ENCODE measurements at regions not wholly inside any gene's neighbourhood (a gene's known extent, or its start where the extent isn't known, plus 50 kb on each side); places are given as distances from the start of the nearest gene placed in this dataset.
A peak's percentile ranks its signal among the peaks of the same experiment; 100 is the strongest.

DNA sequence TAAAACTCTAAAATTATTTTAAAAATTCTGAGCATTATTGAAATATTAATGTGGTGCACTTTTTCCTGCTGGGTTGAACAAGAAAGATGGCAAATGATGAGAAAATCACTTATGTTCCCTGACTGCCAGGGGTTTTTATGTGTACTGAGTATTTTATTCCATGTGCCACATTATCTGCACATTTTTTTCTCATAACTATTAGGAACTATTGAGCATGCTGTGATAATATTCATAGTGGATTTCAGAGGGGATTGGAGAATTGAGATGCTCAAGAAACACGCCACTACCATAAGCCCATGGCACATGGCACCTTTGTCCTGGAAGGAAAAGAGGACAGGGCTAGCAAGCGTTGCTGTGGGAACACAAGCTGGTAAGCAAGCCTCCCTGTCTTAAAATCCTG lies 478.5 kb upstream of the GYPC start:
- no peak overlapping the region for H3K27ac Mint-ChIP-seq (ENCODE audit: unreplicated experiment)
- H3K36me3 Mint-ChIP-seq (ENCODE audit: low read depth): no peaks in the 10 kb centered on the region
- DNase-seq (ENCODE audit: low read depth, low spot score): no peak
- TF ChIP-seq, protein P1, sequence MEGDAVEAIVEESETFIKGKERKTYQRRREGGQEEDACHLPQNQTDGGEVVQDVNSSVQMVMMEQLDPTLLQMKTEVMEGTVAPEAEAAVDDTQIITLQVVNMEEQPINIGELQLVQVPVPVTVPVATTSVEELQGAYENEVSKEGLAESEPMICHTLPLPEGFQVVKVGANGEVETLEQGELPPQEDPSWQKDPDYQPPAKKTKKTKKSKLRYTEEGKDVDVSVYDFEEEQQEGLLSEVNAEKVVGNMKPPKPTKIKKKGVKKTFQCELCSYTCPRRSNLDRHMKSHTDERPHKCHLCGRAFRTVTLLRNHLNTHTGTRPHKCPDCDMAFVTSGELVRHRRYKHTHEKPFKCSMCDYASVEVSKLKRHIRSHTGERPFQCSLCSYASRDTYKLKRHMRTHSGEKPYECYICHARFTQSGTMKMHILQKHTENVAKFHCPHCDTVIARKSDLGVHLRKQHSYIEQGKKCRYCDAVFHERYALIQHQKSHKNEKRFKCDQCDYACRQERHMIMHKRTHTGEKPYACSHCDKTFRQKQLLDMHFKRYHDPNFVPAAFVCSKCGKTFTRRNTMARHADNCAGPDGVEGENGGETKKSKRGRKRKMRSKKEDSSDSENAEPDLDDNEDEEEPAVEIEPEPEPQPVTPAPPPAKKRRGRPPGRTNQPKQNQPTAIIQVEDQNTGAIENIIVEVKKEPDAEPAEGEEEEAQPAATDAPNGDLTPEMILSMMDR (conservative IDR thresholded peaks at IDR 0.05): no peak
- no peaks in the 10 kb centered on the region for H3K4me1 Mint-ChIP-seq
- no peaks in the 10 kb centered on the region for H3K9me3 Mint-ChIP-seq
- H3K4me3 Mint-ChIP-seq: no peak overlapping the region
- no peaks in the 10 kb centered on the region for H3K27me3 Mint-ChIP-seq (ENCODE audit: low read depth)

DNA sequence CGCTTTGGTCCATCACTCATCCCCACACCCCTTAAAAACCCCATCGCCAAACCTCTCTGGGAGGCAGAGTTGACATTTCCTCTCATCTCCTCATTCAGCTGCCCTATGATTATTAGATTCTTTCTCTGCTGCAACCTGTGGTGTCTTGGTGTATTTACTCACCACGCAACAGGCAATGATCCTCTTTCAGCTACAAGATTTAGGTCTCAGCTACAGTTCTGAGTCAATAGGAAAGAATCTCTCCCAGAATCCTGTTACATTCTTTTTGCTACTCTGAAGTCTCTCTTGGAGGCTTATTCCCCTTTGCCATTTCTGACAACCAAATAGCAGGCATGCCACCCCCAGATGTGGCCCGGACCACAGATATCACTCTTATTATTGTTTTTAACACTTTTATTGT lies 468.3 kb upstream of the GYPC start:
- Mint-ChIP-seq H3K9me3 (peaks cover 2% of the 10 kb centered on the region), H3K27ac (ENCODE audit: unreplicated experiment) (peak overlapping the region; percentile 9), H3K4me1 (peaks cover 9% of the 10 kb centered on the region), H3K4me3 (no peak overlapping the region), H3K27me3 (ENCODE audit: low read depth) (no peaks in the 10 kb centered on the region), H3K36me3 (ENCODE audit: low read depth) (peaks cover 2% of the 10 kb centered on the region)
- TF ChIP-seq, protein P1 (conservative IDR thresholded peaks at IDR 0.05): no peak
- no peak for DNase-seq (ENCODE audit: low read depth, low spot score)

DNA sequence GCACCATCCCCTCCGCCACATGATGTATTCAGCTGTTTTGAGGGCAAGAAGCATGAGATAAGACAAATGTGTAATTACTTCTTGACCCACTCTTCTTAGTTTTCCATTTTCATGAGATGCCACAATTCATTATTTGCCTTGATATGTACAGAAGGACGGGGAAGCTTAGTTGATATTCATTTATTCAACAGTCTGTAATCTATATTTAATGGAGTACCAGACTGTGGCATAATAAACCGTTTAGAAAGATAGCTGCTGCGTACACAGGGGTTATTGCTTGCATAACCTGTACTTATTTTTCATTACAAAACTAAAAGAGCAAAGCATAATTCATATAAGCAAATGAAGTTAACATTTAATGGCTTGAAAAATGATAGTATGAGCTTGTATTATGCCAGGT lies 466.4 kb upstream of the GYPC start:
- H3K4me3 Mint-ChIP-seq: no peak overlapping the region
- H3K27me3 Mint-ChIP-seq (ENCODE audit: low read depth): no peaks in the 10 kb centered on the region
- TF ChIP-seq, protein P1 (conservative IDR thresholded peaks at IDR 0.05): no peak
- H3K36me3 Mint-ChIP-seq (ENCODE audit: low read depth): peaks cover 2% of the 10 kb centered on the region
- peaks cover 2% of the 10 kb centered on the region for H3K9me3 Mint-ChIP-seq
- no peak for DNase-seq (ENCODE audit: low read depth, low spot score)
- H3K27ac Mint-ChIP-seq (ENCODE audit: unreplicated experiment): no peak overlapping the region
- H3K4me1 Mint-ChIP-seq: peaks cover 17% of the 10 kb centered on the region

DNA sequence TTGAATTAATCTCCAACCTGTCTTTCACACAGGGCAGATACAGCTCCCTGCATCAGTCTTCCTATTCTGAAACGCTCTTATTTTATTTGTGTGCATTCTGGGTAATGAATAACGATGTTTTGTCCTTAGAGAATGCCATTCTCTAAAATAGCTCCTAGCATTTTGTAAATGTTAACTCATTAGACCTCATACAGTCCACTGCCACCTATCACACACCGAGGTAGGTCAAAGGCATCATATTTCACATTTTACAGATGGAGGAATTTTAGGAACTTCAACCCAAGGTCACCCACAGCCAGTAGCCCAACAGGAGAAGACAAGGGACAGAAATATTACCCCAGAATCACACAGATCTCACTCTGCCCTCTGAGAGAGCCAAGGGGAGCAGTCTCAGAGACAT lies 455.4 kb upstream of the GYPC start:
- H3K36me3 Mint-ChIP-seq (ENCODE audit: low read depth): peaks cover 11% of the 10 kb centered on the region
- peaks cover 12% of the 10 kb centered on the region for H3K9me3 Mint-ChIP-seq
- TF ChIP-seq, protein P1 (conservative IDR thresholded peaks at IDR 0.05): no peak

DNA sequence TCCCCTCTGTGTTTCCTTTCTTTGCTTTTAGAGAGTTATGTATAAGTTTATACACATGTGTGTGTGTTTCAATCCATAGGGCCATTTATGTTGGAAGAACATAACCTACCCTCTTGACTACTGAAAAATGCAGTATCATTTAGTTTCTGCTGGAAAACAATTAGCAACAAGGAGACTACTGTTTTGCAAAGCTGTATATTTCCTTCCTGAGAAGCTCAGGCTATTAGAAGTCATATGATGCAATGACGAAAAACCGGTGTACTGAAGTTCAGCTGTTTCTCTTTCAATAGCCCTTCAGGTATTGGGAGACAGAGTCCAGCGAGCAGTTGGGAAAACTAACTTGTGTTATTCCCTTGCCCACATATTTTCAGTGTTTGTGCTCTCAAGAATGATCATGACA lies 447.7 kb upstream of the GYPC start:
- TF ChIP-seq, protein P1 (conservative IDR thresholded peaks at IDR 0.05): no peak
- H3K27me3 Mint-ChIP-seq (ENCODE audit: low read depth): no peaks in the 10 kb centered on the region
- peaks cover 5% of the 10 kb centered on the region for H3K9me3 Mint-ChIP-seq
- no peak overlapping the region for H3K27ac Mint-ChIP-seq (ENCODE audit: unreplicated experiment)
- H3K4me1 Mint-ChIP-seq: peaks cover 8% of the 10 kb centered on the region
- DNase-seq (ENCODE audit: low read depth, low spot score): no peak
- H3K4me3 Mint-ChIP-seq: no peak overlapping the region
- H3K36me3 Mint-ChIP-seq (ENCODE audit: low read depth): peaks cover 3% of the 10 kb centered on the region

More for the DNA sequence above, 455.4 kb upstream of the GYPC start:
- Mint-ChIP-seq H3K4me1 (no peaks in the 10 kb centered on the region), H3K27me3 (ENCODE audit: low read depth) (no peaks in the 10 kb centered on the region), H3K27ac (ENCODE audit: unreplicated experiment) (no peak overlapping the region), H3K4me3 (no peak overlapping the region)
- DNase-seq (ENCODE audit: low read depth, low spot score): no peak

DNA sequence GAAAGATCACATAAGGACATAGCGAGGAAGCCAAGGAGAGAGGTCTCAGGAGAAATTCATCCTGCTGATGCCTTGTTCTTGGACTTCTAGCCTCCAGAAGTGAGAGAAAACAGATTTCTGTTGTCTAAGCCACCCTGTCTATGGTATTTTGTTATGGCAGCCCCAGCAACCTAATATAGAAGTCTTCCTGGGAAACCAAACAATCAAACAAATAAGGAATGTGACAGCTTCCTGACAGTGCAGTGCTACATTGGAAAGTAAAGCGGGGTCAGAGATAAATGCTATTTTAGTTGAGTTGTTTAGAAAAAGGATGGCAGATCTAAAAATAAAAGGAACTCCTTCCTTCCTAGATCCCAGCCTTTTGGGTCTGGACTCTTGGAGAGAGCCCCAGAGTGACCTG lies 443.2 kb upstream of the GYPC start:
- Mint-ChIP-seq H3K4me3 (no peak overlapping the region), H3K27ac (ENCODE audit: unreplicated experiment) (no peak overlapping the region), H3K9me3 (peaks cover 5% of the 10 kb centered on the region), H3K36me3 (ENCODE audit: low read depth) (peaks cover 3% of the 10 kb centered on the region), H3K4me1 (peaks cover 11% of the 10 kb centered on the region), H3K27me3 (ENCODE audit: low read depth) (no peaks in the 10 kb centered on the region)
- TF ChIP-seq, protein P1 (conservative IDR thresholded peaks at IDR 0.05): no peak
- no peak for DNase-seq (ENCODE audit: low read depth, low spot score)

Data from neural crest cell (in vitro differentiated cells).